ENCODE measurements at regions not wholly inside any gene's neighbourhood (a gene's known extent, or its start where the extent isn't known, plus 50 kb on each side); places are given as distances from the start of the nearest gene placed in this dataset.

DNA sequence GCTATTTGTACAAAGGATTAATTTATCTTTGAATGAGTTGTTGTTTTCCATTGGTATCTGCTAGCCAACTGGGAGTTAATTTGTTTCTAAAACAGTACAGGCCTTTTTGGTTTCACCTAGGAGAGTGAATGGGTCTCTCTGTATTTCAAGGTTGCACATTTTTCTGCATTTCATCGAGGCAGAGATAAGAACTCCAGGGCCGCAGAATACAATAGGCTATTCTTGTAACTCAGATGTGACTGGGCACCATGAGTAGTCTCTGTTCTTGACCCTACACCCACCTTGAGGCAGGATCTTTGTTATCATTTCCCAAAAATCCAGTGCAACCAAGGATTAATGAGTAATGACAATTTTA is 51.7 kb upstream of the OR9Q1 start:
- Histone ChIP-seq H3K4me1 (ENCODE audit: insufficient read depth, low read length, poor library complexity, severe bottlenecking) (no peaks in the 10 kb centered on the region), H3K9me2 (ENCODE audit: insufficient read depth, low read length) (no peaks in the 10 kb centered on the region), H3K36me3 (ENCODE audit: insufficient read depth, low read length) (no peaks in the 10 kb centered on the region), H3K27ac (ENCODE audit: low read depth, low read length, poor library complexity, severe bottlenecking) (no peak overlapping the region), H3K79me2 (ENCODE audit: insufficient read depth, low read depth, low read length) (no peaks in the 10 kb centered on the region), H2AFZ (ENCODE audit: low read length) (no peak overlapping the region), H4K20me1 (ENCODE audit: insufficient read depth, low read length) (no peaks in the 10 kb centered on the region), H3K9me3 (ENCODE audit: low read length) (no peaks in the 10 kb centered on the region), H3K4me2 (ENCODE audit: low read length) (no peak overlapping the region), H3K4me3 (ENCODE audit: low read depth, low read length, poor library complexity, severe bottlenecking) (no peak overlapping the region)
- ChIA-PET POLR2A (no interaction called here), CTCF (ENCODE audit: unreplicated experiment) (no interaction called here)
- intact Hi-C loops (cut with micrococcal nuclease; ENCODE audit: unreplicated experiment) = no loop called here
- no peak for DNase-seq (ENCODE audit: low spot score)
- TF ChIP-seq EZH2phosphoT487 (IDR thresholded peaks at IDR 0.05; ENCODE audit: borderline replicate concordance, low read depth, low read length) (no peak), CTCF (conservative IDR thresholded peaks at IDR 0.05; ENCODE audit: low read length) (no peak)
- BruUV-seq (replicated peaks) = no TSS peak

Data from OCI-LY7 (cell line).